Liver (tissue), 2 donors: ENCODE measurements at regions not wholly inside any gene's neighbourhood (a gene's known extent, or its start where the extent isn't known, plus 50 kb on each side); places are given as distances from the start of the nearest gene placed in this dataset.

Source experiments
- JUND ChIP-seq, 2 donors: IDR thresholded peaks; 2 replicates each; pipeline ENCODE4 v1.6.1; 2016; ENCODE audit warnings: antibody characterized with exemption in 2 of 2
- TF ChIP-seq, protein P1 (sequence below): IDR thresholded peaks from 2 replicates; pipeline ENCODE4 v1.6.1; 2016; ENCODE audit warnings: antibody characterized with exemption
- donor health status: healthy.

DNA sequence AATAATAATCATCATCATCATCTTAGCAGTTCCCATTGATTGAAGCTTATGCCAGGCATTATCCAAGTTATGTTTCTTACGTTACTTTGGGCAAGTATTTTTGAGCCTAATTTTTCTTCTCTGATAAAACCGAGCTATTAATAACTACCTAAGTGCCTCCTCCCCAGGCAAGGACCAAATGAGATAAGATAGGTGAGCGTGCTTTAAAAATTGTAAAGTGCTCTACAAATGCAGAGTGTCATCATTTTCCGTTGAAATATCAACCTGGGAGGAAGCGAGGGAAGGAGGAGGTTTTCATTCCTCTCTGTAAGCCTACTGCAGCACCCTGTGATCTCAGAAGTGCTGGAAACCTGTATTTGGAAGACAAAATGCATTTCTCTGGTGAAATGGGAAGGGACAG, 96.7 kb upstream of the MITF start:
- TF ChIP-seq JUND (IDR thresholded peaks at IDR 0.05) = no peak
- TF ChIP-seq, protein P1, sequence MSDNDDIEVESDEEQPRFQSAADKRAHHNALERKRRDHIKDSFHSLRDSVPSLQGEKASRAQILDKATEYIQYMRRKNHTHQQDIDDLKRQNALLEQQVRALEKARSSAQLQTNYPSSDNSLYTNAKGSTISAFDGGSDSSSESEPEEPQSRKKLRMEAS = no peak
